GM21515 (cell line): ENCODE measurements at regions not wholly inside any gene's neighbourhood (a gene's known extent, or its start where the extent isn't known, plus 50 kb on each side); places are given as distances from the start of the nearest gene placed in this dataset.
"Not testable (repeated sequence)": the region's sequence is repeated elsewhere in the genome, so short reads cannot be mapped to it uniquely, and the experiment has no call there.

Experiments
- ATAC-seq: cut with Tn5 transposase; IDR thresholded peaks from one replicate; pipeline ENCODE4 v1.9.1; 2021; ENCODE audit not compliant: unreplicated experiment

DNA sequence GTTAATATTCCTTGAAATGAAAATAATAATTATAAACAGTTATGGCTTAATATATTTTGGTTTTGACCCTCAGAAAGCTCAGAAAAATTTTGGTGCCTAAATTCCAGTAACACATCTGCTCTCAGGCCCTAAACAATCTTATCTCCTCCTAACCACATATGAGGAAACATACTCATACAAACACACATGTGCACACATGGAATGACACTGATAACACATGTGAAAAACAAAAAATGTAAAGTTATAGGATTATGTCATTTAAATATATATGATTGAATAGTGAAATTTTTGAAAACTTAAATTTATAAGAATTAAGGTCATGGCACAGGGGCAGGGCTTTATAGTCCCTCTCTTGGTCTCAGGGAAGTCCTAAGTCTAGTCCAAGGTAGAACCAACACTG is 127.2 kb upstream of the TRPC7 start:
- ATAC-seq = no peak

DNA sequence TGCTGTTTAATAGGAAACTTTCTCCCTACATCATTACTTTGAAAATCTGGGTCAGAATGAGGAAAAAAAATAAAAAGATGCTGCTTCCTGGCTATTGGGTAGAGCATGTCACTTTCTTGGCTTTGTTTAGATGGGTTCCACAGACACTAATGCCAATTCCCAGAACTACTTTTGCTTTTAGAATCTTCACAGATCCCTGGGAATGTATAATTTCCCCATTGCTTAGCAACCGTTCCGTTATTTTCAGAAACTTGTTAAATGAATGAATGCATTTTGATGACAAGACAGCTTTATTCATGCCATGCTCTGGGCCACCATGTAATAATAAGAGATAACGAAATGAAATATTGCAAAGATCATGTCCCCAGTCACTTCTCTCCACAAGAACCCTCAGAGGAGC is 126.5 kb upstream of the TRPC7 start:
- ATAC-seq = no peak

DNA sequence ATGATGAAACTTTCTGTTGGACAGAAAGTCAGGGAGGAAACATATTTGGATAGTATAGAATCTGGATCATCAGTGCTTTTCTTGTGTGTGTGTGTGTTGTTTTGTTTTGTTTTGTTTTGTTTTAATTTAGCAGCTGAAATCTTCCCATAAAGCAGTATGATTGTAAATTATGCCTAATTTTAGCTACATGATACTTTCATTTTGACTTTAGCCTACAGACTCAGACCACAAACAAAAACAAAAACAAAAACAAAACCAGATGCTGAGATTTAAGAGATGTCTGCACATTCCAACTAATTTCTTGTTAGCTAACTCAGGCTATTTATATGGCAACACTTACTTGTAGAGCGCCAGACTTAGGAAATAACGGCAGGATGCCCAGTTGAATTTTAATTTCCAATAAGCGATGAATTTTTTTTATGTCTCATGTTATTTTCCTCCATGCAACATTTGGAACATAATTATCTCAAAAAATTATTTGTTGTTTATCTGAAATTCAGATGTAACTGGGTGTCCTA is 119.5 kb upstream of the TRPC7 start:
- ATAC-seq = no peak

DNA sequence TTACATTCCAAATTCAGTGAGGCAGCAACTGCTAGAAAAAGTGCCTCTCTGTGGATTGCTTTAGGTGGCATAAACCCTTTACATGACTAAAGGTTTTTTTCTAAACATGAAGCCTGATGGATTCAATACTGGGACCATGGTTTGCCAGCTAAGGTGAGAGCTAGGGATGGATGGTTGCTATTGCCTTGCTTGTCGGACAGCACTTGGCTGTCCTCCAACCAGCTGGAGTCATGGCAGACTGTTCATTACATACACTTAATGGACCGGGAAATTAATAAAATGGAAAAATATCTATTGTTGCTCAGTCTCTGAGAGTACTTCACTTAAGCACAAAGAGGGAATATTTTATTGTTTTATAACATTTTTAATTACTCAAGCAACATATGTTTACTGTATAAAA is 116.9 kb upstream of the TRPC7 start:
- no peak for ATAC-seq

DNA sequence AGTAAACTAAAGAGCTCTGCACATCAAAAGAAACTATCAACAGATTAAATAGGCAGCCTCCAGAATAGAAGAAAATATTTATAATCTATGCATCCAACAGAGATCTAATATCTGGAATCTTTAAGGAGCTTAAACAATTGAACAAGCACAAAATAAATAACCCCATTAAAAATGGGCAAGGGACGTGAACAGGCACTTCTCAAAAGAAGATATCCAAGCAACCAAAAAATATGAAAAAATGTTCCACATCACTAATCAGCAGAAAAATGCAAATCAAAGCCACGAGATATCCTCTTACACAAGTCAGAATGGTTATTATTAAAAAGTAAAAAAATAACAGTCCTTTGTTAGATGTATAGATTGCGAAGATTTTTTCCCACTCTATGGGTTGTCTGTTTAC is 109.1 kb upstream of the TRPC7 start:
- ATAC-seq = no peak

DNA sequence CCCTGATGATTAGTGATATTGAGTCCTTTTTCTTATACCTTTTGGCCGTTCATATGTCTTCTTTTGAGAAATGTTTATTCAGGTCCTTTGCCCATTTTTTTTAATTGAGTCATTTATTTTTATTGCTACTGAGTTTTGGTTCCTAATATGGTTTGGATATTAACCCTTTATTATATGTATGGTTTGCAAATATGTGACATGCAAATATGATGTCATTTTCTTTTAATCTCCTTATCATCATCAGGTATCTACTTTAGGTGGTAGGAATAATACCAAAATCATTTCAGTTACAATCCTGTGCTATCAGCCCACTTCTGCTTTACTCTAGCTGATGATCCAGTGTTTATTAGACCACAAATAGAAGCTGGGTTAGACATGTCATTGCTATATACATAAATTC is 102.3 kb upstream of the TRPC7 start:
- ATAC-seq = no peak

DNA sequence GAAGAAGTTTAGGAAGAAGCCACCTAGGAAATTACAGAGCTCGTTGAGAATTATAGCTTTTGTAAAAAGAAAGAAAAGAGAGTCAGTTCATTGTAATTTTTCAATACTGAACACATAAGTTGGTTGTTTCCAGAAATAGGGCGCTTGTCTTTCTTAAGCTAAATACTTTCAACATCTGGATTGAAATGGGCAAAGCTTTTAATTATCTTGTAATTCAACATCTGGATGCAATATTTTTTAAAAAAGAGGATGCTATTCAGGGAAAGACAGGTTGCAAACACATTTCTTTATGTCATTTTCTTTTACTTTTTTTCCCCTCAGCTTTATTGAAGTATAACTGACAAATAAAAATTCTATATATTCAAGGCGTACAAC is 100.7 kb upstream of the TRPC7 start:
- no peak for ATAC-seq

DNA sequence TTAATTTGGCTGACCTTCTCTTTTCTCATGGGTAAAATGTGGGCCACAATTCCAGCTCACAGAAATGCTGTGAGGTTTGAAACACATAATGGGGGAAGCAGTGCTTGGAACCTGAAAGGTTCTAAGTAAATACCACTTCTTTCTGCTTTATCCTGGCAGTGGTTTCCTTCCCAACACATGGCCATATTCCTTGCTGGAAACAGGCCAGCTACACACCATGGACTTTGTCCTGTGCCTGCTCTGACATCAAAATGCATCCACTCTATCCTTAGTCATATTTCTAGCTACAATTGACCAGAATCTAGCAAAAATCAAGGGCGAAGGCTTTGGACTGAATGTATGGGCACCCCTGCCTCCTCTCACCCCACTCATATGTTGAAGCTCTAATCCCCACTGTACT is 93.1 kb upstream of the TRPC7 start:
- ATAC-seq = no peak

DNA sequence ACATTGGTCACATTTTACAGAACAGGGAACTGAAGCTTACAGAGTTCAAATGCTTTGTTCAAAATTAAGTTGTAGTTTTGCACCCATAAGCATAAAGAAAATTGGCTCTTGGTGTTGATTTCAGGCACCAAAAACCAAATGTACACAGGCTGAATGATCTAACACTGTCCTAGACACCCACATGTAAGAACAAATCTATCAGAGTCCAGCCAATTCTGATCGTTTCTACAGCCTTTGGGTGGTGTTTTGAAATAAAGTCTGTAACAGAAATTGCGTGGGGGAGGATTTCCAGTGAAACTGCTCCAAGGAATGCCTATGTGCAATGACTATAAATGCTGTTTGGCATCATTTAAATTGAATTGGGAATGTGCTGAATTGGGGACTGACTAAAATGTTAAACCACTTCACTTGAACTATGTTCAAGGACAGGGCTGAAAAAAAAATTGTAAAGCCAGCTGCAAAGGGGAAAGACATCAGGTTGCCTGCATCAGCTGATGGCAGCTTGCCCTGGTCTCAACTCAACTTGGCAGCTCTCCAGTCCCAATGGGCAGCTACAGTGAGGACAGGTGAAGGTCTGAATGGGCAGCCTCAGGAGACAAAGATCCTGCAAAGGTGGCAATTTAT is 92.2 kb upstream of the TRPC7 start:
- no peak for ATAC-seq

DNA sequence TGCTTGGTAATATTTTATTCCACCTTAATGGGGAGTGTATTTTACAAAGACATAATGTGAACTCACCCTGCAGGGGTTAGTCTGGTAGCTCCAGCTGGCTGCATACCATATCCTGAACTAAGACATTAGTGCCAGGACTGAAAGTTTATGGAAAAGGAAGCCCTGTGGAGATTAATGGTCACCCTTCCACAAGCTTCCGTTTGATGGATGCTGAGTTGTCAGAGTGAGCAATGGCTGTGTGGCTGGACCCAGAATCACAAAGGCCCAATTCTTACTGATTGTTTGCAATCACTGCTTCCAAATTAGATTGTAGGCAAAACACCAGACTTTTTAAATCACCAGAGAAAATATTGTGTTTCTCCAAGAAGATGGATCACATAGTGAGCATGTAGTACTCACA is 90.1 kb upstream of the TRPC7 start:
- no peak for ATAC-seq

DNA sequence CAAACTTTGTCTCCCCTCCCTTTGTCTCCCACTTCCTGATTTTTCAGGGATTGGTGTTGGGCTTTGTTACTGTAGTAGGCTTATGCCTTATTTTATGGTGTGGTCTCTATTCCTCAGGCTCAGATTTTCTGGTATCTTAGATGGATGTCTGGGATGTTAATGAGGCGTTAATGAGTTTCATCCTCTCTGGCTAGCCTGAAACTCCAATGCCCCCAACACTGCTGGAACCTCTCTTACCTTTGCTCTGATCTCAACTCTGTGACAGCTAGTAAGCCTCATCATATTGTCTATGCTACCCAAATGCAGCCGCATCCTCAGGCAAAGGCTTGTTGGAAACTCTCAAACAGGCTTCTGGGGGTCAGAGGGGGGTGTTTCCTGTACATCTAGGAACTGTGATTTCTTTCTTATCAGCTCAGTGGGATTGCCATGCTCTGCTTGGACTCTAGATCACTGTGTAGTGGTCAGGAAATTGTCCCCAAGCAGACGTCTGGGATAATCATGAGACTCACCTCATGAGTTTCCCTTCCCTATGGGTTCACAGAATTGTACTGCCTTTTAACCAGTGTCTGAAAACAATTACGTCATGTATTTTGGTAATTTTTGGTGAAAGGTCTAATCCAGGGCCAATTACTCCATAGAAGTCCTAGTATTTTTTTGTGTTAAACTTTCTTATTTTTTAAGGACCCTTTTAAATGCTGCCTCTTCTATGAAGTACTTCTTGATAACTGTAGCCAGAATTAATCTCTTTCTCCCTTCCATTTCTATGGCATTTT is 88.8 kb upstream of the TRPC7 start:
- ATAC-seq = no peak

DNA sequence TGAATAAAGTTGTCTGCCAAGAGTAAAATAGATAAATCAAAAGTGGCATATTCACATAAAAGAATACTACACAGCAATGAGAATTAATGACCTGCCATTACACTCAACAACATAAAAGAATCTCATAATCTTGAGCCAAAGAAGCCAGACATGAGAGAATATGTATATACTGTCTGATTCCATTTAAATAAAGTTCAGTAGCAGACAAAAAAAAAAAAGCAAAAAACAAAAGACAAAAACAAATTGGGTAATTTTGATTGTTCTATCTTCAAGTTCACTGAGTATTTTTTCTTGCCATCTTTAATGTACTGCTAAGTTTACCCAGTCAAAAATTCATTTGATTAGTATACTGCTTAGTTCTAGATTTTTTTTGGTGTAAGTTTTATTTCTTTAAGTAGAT is 87.9 kb upstream of the TRPC7 start:
- no peak for ATAC-seq

DNA sequence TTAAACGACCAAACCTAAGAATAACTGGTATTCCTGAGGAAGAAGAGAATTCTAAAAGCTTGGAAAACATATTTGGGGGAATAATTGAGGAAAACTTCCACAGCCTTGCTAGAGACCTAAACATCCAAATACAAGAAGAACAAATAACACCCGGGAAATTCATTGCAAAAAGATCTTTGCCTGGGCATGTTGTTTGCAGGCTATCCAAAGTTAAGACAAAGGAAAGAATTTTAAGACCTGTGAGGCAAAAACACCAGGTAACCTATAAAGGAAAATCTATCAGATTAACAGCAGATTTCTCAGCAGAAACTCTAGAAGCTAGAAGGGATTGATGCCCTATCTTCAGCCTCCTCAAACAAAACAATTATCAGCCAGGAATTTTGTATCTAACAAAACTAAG is 82.2 kb upstream of the TRPC7 start:
- ATAC-seq = not testable (repeated sequence)

DNA sequence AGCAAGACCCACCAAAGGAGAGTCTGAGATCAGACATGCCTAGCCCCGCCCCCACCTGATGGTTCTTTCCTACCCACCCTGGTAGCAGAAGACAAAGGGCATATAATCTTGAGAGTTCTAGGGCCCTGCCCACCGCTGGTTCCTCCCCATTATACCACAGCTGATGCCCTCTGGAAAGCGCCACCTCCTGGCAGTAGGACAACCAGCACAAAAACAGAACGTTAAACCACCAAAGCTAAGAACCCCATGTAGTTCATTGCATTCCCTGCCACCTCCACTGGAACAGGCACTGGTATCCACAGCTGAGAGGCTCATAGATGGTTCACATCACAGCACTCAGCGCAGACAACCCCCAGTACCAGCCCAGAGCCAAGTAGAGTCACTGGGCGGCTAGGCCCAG is 81.2 kb upstream of the TRPC7 start:
- ATAC-seq = no peak

DNA sequence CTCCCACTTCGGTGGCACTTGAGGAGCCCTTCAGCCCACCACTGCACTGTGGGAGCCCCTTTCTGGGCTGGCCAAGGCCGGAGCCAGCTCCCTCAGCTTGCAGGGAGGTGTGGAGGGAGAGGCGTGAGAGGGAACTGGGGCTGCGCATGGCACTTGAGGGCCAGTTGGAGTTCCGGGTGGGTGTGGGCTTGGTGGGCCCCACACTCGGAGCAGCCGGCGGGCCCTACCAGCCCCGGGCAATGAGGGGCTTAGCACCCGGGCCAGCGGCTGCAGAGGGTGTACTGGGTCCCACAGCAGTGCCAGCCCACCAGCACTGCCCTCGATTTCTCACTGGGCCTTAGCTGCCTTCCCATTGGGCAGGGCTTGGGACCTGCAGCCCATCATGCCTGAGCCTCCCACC is 78.8 kb upstream of the TRPC7 start:
- ATAC-seq = not testable (repeated sequence)

DNA sequence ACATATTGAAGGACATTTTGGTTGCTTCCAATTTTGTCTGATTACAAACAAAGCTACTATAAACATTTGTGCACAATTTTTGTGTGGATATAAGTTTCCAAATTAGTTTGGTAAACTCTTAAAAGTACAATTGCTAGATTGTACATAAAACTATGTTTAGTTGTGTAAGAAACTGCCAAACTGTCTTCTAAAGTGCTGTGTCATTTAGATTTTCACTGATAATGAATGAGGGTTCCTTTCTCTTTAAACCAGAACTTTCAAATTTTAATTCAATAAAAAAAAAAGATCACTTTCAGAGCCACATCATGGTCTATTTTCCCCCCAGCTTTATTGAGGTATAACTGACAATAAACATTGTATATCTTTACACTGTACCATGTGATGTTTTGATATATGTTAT is 74.0 kb upstream of the TRPC7 start:
- no peak for ATAC-seq

DNA sequence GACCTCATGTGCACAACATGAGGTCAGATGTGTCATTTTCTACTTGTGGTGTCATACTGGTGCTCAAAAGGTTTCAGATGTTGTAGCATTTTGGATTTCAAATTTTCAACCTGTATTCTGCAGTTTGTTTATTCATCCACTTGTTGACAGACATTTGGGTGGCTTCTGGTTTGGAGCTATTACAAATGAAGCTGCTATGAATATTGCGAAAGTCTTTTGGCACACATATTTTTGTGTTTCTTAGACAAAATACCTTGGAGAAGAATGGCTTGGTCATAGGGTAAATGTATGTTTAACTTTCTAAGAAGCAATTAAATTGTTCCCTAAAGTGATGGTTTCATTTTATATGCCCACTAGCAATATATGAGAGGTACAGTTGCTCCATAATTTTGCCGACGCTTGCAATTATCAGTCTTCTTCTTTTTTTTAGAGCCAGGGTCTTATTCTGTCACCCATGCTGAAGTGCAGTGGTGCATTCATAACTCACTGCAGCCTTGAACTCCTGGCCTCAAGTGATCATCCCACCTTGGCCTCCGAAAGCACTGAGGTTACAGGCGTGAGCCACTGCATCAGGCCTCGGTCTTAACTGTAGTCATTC is 70.7 kb upstream of the TRPC7 start:
- ATAC-seq = no peak

DNA sequence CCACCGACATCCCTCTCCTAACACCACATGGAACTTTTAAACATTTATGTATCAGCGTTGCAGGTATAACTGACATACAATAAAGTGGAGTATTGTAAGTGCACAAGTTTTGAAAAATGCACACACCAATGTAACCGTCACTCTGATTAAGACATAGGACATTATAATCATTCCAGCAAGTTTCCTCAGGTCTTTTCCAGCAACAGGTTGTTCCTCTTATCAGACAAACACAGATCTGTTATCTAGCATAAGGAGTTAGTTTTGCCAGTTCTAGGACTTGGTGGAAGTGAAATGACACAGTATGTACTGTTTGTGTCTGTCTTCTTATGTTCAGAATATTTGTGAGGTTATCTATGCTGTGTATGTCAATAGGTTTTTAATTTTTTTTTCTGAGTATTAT is 69.5 kb upstream of the TRPC7 start:
- ATAC-seq = no peak

DNA sequence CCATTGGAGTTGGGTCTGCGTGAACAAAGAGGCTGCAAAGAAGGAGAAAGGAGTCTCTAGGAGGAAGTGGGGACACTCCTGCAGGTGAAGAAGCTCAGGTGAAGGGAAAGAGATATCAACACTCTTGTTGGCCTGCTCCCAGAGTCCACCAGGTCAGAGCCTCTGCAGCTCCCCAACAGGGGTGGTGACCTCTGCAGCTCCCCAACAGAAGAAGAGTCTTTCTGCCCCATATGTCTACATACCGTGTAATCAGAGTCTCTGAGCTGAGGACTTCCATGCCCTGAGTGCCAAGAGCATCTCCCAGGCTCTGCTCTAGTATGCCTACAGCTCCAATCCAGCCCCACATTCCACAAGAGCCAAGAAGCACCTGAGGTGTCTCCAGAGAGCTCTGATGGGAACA is 67.4 kb upstream of the TRPC7 start:
- no peak for ATAC-seq

DNA sequence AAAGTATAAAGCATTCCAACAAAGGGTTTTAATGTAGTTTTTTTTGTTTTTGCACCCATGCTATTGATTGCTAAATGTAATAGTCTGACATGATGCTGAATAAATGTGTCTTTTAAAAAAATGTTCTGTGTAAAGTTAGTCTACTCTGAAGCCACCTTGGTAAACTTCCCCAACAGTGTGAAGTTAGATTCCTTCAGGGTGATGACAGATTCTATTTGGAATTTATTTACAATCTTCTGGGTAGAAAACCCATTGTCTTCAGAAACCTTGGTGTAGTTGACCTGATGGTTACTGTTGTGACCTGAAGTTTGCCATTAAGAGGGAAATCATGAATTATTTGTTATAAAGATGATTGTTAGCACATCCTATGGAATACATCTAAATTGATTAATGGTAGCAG is 64.7 kb upstream of the TRPC7 start:
- no peak for ATAC-seq

DNA sequence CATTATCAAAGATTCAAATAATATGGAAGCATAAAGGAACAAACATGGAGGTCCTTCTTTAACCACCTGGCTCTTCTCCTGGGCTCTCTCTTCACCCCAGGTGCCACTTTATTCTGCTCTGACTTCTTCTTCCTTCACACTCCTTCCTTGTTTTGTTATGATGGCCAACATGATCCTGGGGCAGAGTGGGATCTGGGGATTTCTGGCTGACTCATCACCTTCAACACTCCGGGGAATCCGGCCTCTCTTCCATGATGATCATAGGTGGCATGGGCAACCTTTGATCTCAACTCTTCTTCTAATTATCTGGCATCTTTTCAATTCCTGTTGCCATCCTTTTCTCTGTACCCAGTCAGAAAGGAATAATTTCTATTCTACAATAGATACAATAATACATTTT is 62.1 kb upstream of the TRPC7 start:
- ATAC-seq = no peak

DNA sequence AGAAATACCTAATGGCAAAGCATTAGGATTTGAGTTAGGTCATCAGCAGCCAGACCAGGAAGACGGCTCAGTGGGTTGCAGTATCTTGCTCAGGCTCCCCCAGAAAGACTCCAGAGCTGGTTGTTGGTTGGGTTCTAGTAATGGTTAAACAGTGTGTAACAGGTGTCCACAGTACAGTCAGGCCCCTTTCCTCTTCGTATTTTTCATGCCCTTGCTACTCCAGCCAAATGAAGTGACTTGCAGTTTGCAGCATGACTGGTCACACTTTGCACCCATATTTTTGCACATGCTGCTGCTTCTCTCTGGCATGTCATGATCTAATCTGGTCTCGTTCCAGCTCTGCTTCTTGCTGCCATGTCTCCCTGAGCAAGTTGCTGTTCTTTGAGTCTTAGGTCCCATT is 60.6 kb upstream of the TRPC7 start:
- ATAC-seq = no peak
